Caco-2 (cell line): ENCODE measurements at regions not wholly inside any gene's neighbourhood (a gene's known extent, or its start where the extent isn't known, plus 50 kb on each side); places are given as distances from the start of the nearest gene placed in this dataset.

Experiments
- BruUV-seq: library from RNA; stranded (reverse); fragments of 400-500 nt; replicated peaks from 2 replicates; lab custom pipeline; 2021; lab: Mats Ljungman, UMichigan
- CTCF ChIA-PET: fragments of 300-600 bp; sonication (Branson Sonifier 250); formaldehyde crosslinking; loops from one replicate; lab custom pipeline; 2022; ENCODE audit warnings: antibody characterized with exemption; lab: Charles Lee
- POLR2A ChIA-PET: fragments of 300-600 bp; sonication (Branson Sonifier 250); formaldehyde crosslinking; loops from one replicate; lab custom pipeline; 2022; ENCODE audit warnings: antibody characterized with exemption; lab: Charles Lee
- DNase-seq, 2 experiments: peaks; one replicate each; pipeline versions ENCODE4 v3.0.0 to v3.0.0-alpha.2; 2020 to 2022
- H3K27me3 ChIP-seq: replicated peaks from 2 replicates; pipeline ENCODE4 v1.6.0; 2011; ENCODE audit warnings: low read length; ENCODE audit not compliant: control insufficient read depth, insufficient read depth
- H3K36me3 ChIP-seq: 2 replicates; pipeline ENCODE4 v1.5.1; 2011; ENCODE audit warnings: low read length; ENCODE audit not compliant: control insufficient read depth, insufficient read depth
- H3K4me1 ChIP-seq: fragments of 250-450 bp; sonication (Bioruptor Pico); 2 replicates; pipeline ENCODE4 v1.5.1; 2020; ENCODE audit warnings: mild to moderate bottlenecking
- H3K4me3 ChIP-seq: 2 replicates; pipeline ENCODE4 v1.5.1; 2011; ENCODE audit warnings: low read depth, mild to moderate bottlenecking, control low read depth, low read length
- H3K9me3 ChIP-seq: fragments of 250-450 bp; sonication (Bioruptor Pico); 2 replicates; pipeline ENCODE4 v1.5.1; 2020; ENCODE audit warnings: mild to moderate bottlenecking, moderate library complexity
- H3K27ac Mint-ChIP-seq: one replicate; pipeline ENCODE4 v1.8.0; 2022; ENCODE audit warnings: mixed read lengths; ENCODE audit not compliant: unreplicated experiment
- H3K27me3 Mint-ChIP-seq: one replicate; pipeline ENCODE4 v1.8.0; 2022; ENCODE audit warnings: mixed read lengths; ENCODE audit not compliant: insufficient read depth, unreplicated experiment
- H3K36me3 Mint-ChIP-seq: one replicate; pipeline ENCODE4 v1.8.0; 2022; ENCODE audit warnings: mild to moderate bottlenecking, mixed read lengths; ENCODE audit not compliant: insufficient read depth, unreplicated experiment
- H3K4me1 Mint-ChIP-seq: one replicate; pipeline ENCODE4 v1.8.0; 2022; ENCODE audit warnings: low read depth, mixed read lengths; ENCODE audit not compliant: unreplicated experiment
- H3K4me3 Mint-ChIP-seq: one replicate; pipeline ENCODE4 v1.8.0; 2022; ENCODE audit warnings: mild to moderate bottlenecking, moderate library complexity, mixed read lengths; ENCODE audit not compliant: unreplicated experiment
- H3K9me3 Mint-ChIP-seq: one replicate; pipeline ENCODE4 v1.8.0; 2022; ENCODE audit warnings: mixed read lengths; ENCODE audit not compliant: unreplicated experiment
- CTCF ChIP-seq, 2 experiments: fragments of 200-600 bp in 1 of 2; IDR thresholded peaks; 1 replicate in 1 of 2; 2 replicates in 1 of 2; pipeline versions ENCODE4 v1.5.1 to v1.8.0; 2011 to 2022; ENCODE audit warnings: antibody characterized with exemption in 1 of 2, control low read depth in 1 of 2, inconsistent platforms in 1 of 2, low read depth in 1 of 2, low read length in 1 of 2, mild to moderate bottlenecking in 1 of 2, moderate library complexity in 1 of 2; ENCODE audit not compliant: insufficient read depth in 1 of 2, severe bottlenecking in 1 of 2, unreplicated experiment in 1 of 2
- intact Hi-C: fragments of 100-400 bp; cut with micrococcal nuclease; formaldehyde crosslinking; loops from one replicate; pipeline ENCODE4 v1.10.0; 2022; ENCODE audit not compliant: unreplicated experiment

GRCh38 chr6:124877468-124877867 lies 84.8 kb upstream of the RNF217 start:
- H3K4me1 ChIP-seq, result no peaks in the 10 kb centered on the region

GRCh38 chr6:124879110-124879991 lies 82.9 kb upstream of the RNF217 start:
- H3K27ac Mint-ChIP-seq, result no peak overlapping the region
- BruUV-seq, result no TSS peak
- Histone ChIP-seq H3K9me3 (no peaks in the 10 kb centered on the region), H3K4me1 (no peaks in the 10 kb centered on the region), H3K27me3 (no peaks in the 10 kb centered on the region), H3K36me3 (no peaks in the 10 kb centered on the region), H3K4me3 (no peak overlapping the region)
- no peaks in the 10 kb centered on the region for H3K36me3 Mint-ChIP-seq
- ChIA-PET POLR2A (no interaction called here), CTCF (no interaction called here)
- DNase-seq, result no peak
- H3K9me3 Mint-ChIP-seq, result no peaks in the 10 kb centered on the region
- no peaks in the 10 kb centered on the region for H3K4me1 Mint-ChIP-seq
- H3K4me3 Mint-ChIP-seq, result no peak overlapping the region
- intact Hi-C loops, result loop anchor here (10.0 kb wide), 1 partner anchor 875 kb away; no protein-coding TSS in a partner anchor
- no peak for TF ChIP-seq CTCF (IDR thresholded peaks at IDR 0.05; ENCODE audit: insufficient read depth in 1 of 2, low read depth in 1 of 2, low read length in 1 of 2, severe bottlenecking in 1 of 2, unreplicated experiment in 1 of 2)
- H3K27me3 Mint-ChIP-seq, result peaks cover 7% of the 10 kb centered on the region

More at GRCh38 chr6:124877468-124877867, 84.8 kb upstream of the RNF217 start:
- CTCF ChIA-PET, result no interaction called here
- H3K9me3 Mint-ChIP-seq, result no peaks in the 10 kb centered on the region
- Histone ChIP-seq H3K4me3 (no peak overlapping the region), H3K36me3 (no peaks in the 10 kb centered on the region), H3K9me3 (no peaks in the 10 kb centered on the region), H3K27me3 (no peaks in the 10 kb centered on the region)
- H3K27ac Mint-ChIP-seq, result no peak overlapping the region
- no peak overlapping the region for H3K4me3 Mint-ChIP-seq
- no TSS peak for BruUV-seq
- no peaks in the 10 kb centered on the region for H3K36me3 Mint-ChIP-seq
- H3K27me3 Mint-ChIP-seq, result peaks cover 2% of the 10 kb centered on the region
- no peak for TF ChIP-seq CTCF (IDR thresholded peaks at IDR 0.05; ENCODE audit: insufficient read depth in 1 of 2, low read depth in 1 of 2, low read length in 1 of 2, severe bottlenecking in 1 of 2, unreplicated experiment in 1 of 2)
- POLR2A ChIA-PET, result no interaction called here
- H3K4me1 Mint-ChIP-seq, result no peaks in the 10 kb centered on the region
- no peak for DNase-seq
- intact Hi-C loops, result loop anchor here (10.0 kb wide), 1 partner anchor 877 kb away; no protein-coding TSS in a partner anchor

GRCh38 chr6:124879992-124880355 lies 82.3 kb upstream of the RNF217 start:
- H3K27ac Mint-ChIP-seq, result no peak overlapping the region
- peaks cover 7% of the 10 kb centered on the region for H3K27me3 Mint-ChIP-seq
- POLR2A ChIA-PET, result no interaction called here
- BruUV-seq, result no TSS peak
- DNase-seq, result no peak
- H3K9me3 Mint-ChIP-seq, result no peaks in the 10 kb centered on the region
- TF ChIP-seq CTCF (IDR thresholded peaks at IDR 0.05; ENCODE audit: insufficient read depth in 1 of 2, low read depth in 1 of 2, low read length in 1 of 2, severe bottlenecking in 1 of 2, unreplicated experiment in 1 of 2), result no peak
- Histone ChIP-seq H3K27me3 (no peaks in the 10 kb centered on the region), H3K4me1 (no peaks in the 10 kb centered on the region), H3K9me3 (no peaks in the 10 kb centered on the region), H3K36me3 (no peaks in the 10 kb centered on the region), H3K4me3 (no peak overlapping the region)
- H3K4me1 Mint-ChIP-seq, result no peaks in the 10 kb centered on the region
- no peaks in the 10 kb centered on the region for H3K36me3 Mint-ChIP-seq
- intact Hi-C loops, result loop anchor here (10.0 kb wide), 1 partner anchor 875 kb away; no protein-coding TSS in a partner anchor
- CTCF ChIA-PET, result no interaction called here
- H3K4me3 Mint-ChIP-seq, result no peak overlapping the region
